ENCODE measurements at regions not wholly inside any gene's neighbourhood (a gene's known extent, or its start where the extent isn't known, plus 50 kb on each side); places are given as distances from the start of the nearest gene placed in this dataset.
"Not testable (repeated sequence)": the region's sequence is repeated elsewhere in the genome, so short reads cannot be mapped to it uniquely, and the experiment has no call there.

DNA sequence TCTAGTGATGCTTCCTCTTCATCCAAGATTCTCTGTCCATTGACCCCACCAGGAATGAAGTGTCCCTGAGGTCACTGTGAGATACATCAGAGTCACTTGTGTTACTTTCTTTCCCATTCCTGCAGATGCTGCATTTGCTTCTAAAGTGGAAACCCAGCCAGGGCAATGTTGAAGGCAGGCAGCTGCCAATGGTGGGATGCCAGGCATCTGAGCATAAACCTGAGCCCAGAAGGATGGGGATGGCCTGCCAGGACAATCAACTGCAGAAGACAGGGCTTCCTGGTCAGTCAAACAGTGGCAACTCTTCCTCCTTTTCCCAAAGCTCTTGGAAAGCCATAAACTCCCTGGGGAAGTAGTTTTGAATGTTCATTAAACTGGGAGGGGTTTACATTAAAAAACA is 178.0 kb upstream of the TMEM132C start:
- no peak overlapping the region for H3K4me3 ChIP-seq (ENCODE audit: low read length)
- H2AFZ ChIP-seq (ENCODE audit: low read depth, low read length): no peak overlapping the region
- H3K9me3 ChIP-seq (ENCODE audit: low read length): no peaks in the 10 kb centered on the region
- H3K4me1 ChIP-seq (ENCODE audit: insufficient read depth, low read length): no peaks in the 10 kb centered on the region
- H3K36me3 ChIP-seq (ENCODE audit: insufficient read depth, low read length): no peaks in the 10 kb centered on the region
- H3K27me3 ChIP-seq (ENCODE audit: insufficient read depth, low read length): peaks cover 5% of the 10 kb centered on the region

DNA sequence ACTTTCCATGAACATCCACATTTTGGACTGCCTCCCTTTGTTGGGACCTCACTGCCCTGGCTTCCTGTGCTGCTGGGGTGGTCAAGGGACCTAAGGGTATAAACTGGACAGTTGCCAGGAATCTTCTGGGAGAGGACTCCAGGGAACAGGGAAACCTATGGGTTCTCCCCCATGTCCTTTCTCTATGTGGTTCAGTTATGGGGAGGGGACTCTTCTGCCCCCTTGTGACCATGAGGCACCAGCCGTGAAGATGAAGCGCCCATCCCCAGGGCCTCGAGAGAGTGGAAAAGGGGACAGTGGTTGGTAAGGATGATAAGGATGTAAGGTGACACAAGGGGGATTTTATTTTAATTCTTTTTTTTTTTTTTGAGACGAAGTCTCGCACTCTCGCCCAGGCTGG is 177.0 kb upstream of the TMEM132C start:
- Histone ChIP-seq H3K4me1 (ENCODE audit: insufficient read depth, low read length) (no peaks in the 10 kb centered on the region), H3K4me3 (ENCODE audit: low read length) (no peak overlapping the region), H2AFZ (ENCODE audit: low read depth, low read length) (no peak overlapping the region), H3K9me3 (ENCODE audit: low read length) (no peaks in the 10 kb centered on the region), H3K36me3 (ENCODE audit: insufficient read depth, low read length) (no peaks in the 10 kb centered on the region), H3K27me3 (ENCODE audit: insufficient read depth, low read length) (peaks cover 5% of the 10 kb centered on the region)

DNA sequence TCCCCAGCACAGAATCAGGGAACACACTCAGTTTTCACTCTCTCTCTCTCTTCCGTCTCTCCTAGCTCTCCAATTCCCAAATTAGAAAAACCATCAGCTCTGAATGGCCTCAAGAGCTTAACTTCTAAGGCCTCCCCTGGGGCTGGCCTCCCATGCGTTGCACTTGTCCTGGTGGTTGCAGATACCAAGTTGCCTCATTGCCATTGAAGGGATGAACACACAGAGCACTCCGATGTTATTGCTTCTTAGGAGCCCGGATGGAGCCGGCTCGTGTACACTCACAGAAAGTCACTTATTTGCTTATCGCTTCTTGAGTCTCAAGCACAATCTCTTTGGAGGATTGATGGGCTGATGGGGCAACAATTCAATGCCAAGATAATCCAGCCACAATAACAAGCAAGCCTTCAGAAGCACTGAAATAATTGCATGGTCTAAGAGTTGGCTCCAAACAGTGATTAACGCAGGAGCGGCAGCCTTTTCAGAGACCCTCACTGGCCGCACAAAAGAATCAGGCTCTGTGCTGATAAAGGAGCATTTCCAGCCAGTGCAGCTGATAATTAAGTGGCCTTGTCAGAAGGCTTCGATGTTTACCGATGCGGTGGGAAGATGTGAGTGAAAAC is 175.8 kb upstream of the TMEM132C start:
- Histone ChIP-seq H3K4me3 (ENCODE audit: low read length) (no peak overlapping the region), H3K4me1 (ENCODE audit: insufficient read depth, low read length) (no peaks in the 10 kb centered on the region), H3K27me3 (ENCODE audit: insufficient read depth, low read length) (peaks cover 5% of the 10 kb centered on the region), H2AFZ (ENCODE audit: low read depth, low read length) (no peak overlapping the region), H3K36me3 (ENCODE audit: insufficient read depth, low read length) (no peaks in the 10 kb centered on the region), H3K9me3 (ENCODE audit: low read length) (no peaks in the 10 kb centered on the region)

DNA sequence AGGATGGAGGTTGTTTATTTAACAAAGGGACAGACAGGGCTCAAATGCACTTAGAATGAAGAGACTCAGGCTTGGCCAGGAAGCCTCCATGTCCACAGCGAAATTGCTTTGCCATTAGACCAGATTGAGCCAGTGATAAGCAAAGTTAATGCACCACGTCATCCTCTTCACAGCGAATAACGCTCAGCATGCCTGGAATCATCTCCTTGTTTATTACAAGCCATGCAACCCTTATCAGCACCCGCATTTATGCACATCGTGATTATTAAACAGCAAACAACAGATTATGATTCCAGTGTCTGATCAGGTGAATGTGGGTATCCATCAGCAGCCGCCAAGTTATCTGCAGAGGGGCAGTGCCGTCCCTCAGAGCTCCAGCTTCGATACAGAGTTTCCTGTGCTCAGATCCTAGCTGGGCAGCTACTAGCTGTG is 175.0 kb upstream of the TMEM132C start:
- Histone ChIP-seq H2AFZ (ENCODE audit: low read depth, low read length) (no peak overlapping the region), H3K36me3 (ENCODE audit: insufficient read depth, low read length) (no peaks in the 10 kb centered on the region), H3K9me3 (ENCODE audit: low read length) (no peaks in the 10 kb centered on the region), H3K4me1 (ENCODE audit: insufficient read depth, low read length) (no peaks in the 10 kb centered on the region), H3K27me3 (ENCODE audit: insufficient read depth, low read length) (peaks cover 5% of the 10 kb centered on the region), H3K4me3 (ENCODE audit: low read length) (no peak overlapping the region)

DNA sequence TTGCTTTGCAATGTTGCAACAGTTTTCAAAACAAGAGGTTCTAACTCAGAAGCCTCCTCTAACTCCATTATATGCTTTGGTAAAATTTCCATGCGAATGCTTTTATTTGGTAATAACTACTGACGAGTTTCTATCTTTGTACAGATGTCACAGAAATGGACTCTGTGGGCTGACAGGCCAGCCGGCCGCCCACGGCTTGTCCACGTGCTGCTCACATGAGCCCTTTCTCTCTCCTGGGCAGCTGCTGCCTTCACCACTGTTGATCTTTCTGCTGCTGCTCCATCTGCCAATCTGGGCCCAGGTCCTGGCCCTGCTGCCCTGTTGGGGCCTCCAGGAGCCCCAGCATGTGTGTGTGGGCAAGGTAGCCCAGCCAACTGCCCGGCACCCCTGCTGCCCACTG is 168.2 kb upstream of the TMEM132C start:
- Histone ChIP-seq H3K4me3 (ENCODE audit: low read length) (no peak overlapping the region), H3K36me3 (ENCODE audit: insufficient read depth, low read length) (no peaks in the 10 kb centered on the region), H2AFZ (ENCODE audit: low read depth, low read length) (no peak overlapping the region), H3K9me3 (ENCODE audit: low read length) (no peaks in the 10 kb centered on the region), H3K27me3 (ENCODE audit: insufficient read depth, low read length) (no peaks in the 10 kb centered on the region), H3K4me1 (ENCODE audit: insufficient read depth, low read length) (no peaks in the 10 kb centered on the region)

DNA sequence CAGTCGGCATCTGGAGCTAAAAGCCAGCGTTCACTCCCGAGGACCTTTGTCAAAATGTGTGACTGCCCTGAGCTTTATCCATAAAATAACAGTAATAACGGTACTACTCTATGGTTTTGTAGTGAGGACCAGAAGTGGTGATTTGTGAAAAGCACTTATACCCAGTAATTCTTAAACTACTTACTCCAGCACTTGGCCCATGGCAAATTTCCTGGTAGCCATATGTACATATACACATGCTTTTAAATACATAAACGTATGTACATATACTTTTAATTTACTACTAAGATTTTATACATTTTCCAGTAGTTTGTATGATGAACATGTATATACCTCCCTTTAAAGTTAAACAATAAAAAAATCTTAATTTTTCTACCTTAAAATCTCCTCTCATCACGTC is 163.8 kb upstream of the TMEM132C start:
- Histone ChIP-seq H3K4me1 (ENCODE audit: insufficient read depth, low read length) (no peaks in the 10 kb centered on the region), H3K36me3 (ENCODE audit: insufficient read depth, low read length) (no peaks in the 10 kb centered on the region), H3K4me3 (ENCODE audit: low read length) (no peak overlapping the region), H3K9me3 (ENCODE audit: low read length) (no peaks in the 10 kb centered on the region), H2AFZ (ENCODE audit: low read depth, low read length) (no peak overlapping the region), H3K27me3 (ENCODE audit: insufficient read depth, low read length) (no peaks in the 10 kb centered on the region)

DNA sequence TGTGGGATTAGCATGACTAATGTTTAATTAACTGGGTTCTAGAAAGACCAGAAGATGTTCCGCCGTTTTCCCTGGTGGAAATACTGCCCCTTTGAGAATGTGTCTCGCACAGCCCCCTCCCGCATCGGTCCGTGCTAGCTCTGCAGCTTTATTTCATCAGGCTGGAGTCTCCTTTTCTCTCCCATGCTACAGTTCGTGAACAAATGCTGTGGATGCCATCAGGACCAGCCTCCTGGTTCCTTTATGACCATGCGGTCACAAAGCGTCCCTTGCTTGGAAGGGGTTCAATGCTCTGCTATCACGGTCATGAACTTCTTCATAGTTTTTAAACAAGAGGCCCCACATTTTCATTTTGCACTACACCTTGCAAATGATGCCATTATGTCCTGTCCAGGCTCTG is 157.7 kb upstream of the TMEM132C start:
- Histone ChIP-seq H3K9me3 (ENCODE audit: low read length) (no peaks in the 10 kb centered on the region), H3K36me3 (ENCODE audit: insufficient read depth, low read length) (no peaks in the 10 kb centered on the region), H3K4me3 (ENCODE audit: low read length) (no peak overlapping the region), H3K4me1 (ENCODE audit: insufficient read depth, low read length) (no peaks in the 10 kb centered on the region), H3K27me3 (ENCODE audit: insufficient read depth, low read length) (no peaks in the 10 kb centered on the region), H2AFZ (ENCODE audit: low read depth, low read length) (no peak overlapping the region)

DNA sequence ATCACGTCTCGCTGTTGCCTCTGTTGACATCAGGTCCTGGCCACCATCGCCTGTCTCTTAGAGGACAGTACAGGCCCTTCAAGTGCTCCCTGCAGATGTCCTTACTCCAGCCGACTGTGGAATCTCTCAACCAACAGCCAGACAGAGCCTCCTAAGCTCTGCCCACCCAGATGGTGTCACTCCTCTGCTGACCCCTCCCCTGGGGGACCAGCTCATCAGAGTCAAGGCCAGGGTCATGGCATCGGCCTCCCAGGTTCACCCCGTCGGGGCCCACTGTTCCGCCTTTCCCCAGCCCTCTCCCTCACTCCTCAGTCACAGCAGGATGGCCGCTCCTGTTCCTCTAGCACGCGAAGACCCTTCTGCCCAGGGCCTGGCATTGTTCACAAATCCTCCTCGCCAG is 157.3 kb upstream of the TMEM132C start:
- Histone ChIP-seq H3K4me1 (ENCODE audit: insufficient read depth, low read length) (no peaks in the 10 kb centered on the region), H3K4me3 (ENCODE audit: low read length) (no peak overlapping the region), H3K36me3 (ENCODE audit: insufficient read depth, low read length) (no peaks in the 10 kb centered on the region), H2AFZ (ENCODE audit: low read depth, low read length) (no peak overlapping the region), H3K9me3 (ENCODE audit: low read length) (no peaks in the 10 kb centered on the region), H3K27me3 (ENCODE audit: insufficient read depth, low read length) (no peaks in the 10 kb centered on the region)

DNA sequence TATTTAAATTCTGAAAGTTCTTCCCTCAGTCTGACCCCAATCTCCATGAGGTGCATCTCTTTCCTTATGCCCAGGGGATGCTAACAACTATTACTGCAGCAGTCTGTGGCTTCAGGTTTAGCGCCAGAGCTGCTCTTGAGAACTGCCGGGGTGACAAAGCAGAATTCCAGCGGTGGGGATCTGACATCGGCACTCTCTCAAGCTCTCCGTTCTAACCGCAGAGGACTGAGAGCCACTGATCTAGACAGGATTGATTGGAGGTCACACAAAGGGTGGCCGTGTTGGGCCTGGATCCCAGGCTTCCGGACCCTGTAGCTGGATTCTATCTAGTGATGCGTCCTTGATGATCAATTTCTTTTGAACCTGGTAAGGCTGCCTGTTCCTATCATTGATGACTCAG is 155.6 kb upstream of the TMEM132C start:
- no peaks in the 10 kb centered on the region for H3K4me1 ChIP-seq (ENCODE audit: insufficient read depth, low read length)
- no peak overlapping the region for H2AFZ ChIP-seq (ENCODE audit: low read depth, low read length)
- H3K27me3 ChIP-seq (ENCODE audit: insufficient read depth, low read length): no peaks in the 10 kb centered on the region
- H3K36me3 ChIP-seq (ENCODE audit: insufficient read depth, low read length): no peaks in the 10 kb centered on the region
- H3K4me3 ChIP-seq (ENCODE audit: low read length): no peak overlapping the region
- no peaks in the 10 kb centered on the region for H3K9me3 ChIP-seq (ENCODE audit: low read length)

DNA sequence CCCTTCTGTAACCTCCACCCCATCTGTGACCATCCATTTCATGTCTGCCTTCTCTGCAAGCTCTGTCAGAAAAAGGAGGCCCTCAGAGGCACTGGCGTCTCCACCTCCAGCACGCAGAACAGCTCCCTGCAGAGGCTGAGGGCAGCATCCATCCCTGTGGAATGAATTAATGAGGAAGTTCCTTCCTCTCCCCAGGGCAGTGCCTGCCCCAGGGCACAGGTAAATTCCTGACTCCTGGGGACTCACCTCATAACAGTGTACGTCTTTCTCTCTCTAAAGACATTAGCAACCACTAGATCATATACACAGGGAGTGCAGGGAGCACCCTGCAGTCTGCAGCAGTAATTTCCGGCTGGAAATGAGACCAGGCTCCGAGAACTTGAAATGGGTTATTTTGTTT is 155.0 kb upstream of the TMEM132C start:
- Histone ChIP-seq H3K27me3 (ENCODE audit: insufficient read depth, low read length) (no peaks in the 10 kb centered on the region), H3K4me3 (ENCODE audit: low read length) (no peak overlapping the region), H3K36me3 (ENCODE audit: insufficient read depth, low read length) (no peaks in the 10 kb centered on the region), H3K9me3 (ENCODE audit: low read length) (no peaks in the 10 kb centered on the region), H2AFZ (ENCODE audit: low read depth, low read length) (no peak overlapping the region), H3K4me1 (ENCODE audit: insufficient read depth, low read length) (no peaks in the 10 kb centered on the region)

DNA sequence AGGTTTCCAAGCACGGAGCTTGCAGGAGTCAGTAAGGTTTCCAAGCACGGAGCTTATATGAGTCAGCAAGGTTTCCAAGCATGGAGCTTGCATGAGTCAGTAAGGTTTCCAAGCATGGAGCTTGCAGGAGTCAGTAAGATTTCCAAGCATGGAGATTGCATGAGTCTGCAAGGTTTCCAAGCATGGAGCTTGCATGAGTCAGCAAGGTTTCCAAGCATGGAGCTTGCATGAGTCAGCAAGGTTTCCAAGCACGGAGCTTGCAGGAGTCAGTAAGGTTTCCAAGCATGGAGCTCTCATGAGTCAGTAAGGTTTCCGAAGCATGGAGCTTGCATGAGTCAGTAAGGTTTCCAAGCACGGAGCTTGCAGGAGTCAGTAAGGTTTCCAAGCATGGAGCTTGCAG is 153.7 kb upstream of the TMEM132C start:
- H3K36me3 ChIP-seq (ENCODE audit: insufficient read depth, low read length); H3K4me1 ChIP-seq (ENCODE audit: insufficient read depth, low read length); H2AFZ ChIP-seq (ENCODE audit: low read depth, low read length); H3K27me3 ChIP-seq (ENCODE audit: insufficient read depth, low read length); H3K4me3 ChIP-seq (ENCODE audit: low read length); H3K9me3 ChIP-seq (ENCODE audit: low read length): not testable (repeated sequence)

DNA sequence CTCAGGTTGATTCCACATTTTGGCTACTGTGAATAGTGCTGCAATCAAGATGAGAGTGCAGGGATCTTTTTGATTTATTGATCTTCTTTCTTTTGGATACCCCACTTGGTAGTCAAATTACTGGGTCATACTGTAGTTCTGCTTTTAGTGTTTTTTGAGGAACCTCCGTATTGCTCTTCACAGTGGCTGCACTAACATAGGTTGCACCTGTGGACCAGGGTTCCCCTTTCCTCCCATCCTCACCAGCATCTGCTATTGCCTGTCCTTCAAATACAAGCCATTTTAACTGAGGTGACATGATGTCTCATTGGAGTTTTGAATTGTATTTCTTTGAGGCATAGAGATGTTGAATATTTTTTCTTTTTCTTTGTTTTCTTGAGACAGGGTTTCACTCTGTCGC is 152.5 kb upstream of the TMEM132C start:
- Histone ChIP-seq H3K4me3 (ENCODE audit: low read length) (no peak overlapping the region), H3K36me3 (ENCODE audit: insufficient read depth, low read length) (no peaks in the 10 kb centered on the region), H3K9me3 (ENCODE audit: low read length) (no peaks in the 10 kb centered on the region), H3K27me3 (ENCODE audit: insufficient read depth, low read length) (no peaks in the 10 kb centered on the region), H2AFZ (ENCODE audit: low read depth, low read length) (no peak overlapping the region), H3K4me1 (ENCODE audit: insufficient read depth, low read length) (no peaks in the 10 kb centered on the region)

DNA sequence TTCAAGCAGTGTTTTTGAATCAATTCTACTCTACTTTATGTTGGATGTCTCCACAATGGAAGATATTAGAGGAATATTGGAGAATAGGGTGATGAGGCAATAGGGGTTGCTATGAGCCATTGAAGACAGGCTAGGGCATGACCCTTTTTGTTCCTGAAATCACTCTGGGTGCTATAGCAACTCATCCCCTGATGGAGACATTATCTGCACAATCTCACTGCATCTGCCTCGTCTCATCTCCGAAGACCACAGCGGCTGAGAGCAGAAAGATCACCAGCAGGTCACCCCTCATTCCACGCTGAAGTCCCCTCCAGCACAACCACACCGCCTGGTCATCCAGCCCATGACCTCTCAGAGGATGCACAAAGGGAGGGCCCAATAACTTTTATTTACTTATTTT is 150.4 kb upstream of the TMEM132C start:
- Histone ChIP-seq H3K4me1 (ENCODE audit: insufficient read depth, low read length) (no peaks in the 10 kb centered on the region), H2AFZ (ENCODE audit: low read depth, low read length) (no peak overlapping the region), H3K36me3 (ENCODE audit: insufficient read depth, low read length) (no peaks in the 10 kb centered on the region), H3K4me3 (ENCODE audit: low read length) (no peak overlapping the region), H3K9me3 (ENCODE audit: low read length) (no peaks in the 10 kb centered on the region), H3K27me3 (ENCODE audit: insufficient read depth, low read length) (no peaks in the 10 kb centered on the region)

DNA sequence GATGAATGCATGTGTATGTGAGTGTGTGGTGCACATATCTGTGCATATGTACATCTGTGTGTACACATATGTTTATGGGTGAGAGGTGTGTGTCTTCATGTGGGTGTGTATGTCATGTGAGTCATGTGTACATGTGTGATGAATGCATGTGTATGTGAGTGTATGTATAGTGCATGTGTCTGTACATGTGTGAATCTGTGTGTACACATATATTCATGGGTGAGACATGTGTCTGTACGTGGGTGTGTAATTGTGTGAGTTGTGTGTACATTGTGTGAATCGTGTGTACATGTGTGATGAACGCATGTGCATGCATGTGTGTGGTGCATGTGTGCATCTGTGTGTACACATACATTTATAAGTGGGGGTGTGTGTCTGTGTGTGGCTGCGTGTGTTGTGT is 146.9 kb upstream of the TMEM132C start:
- H3K4me1 ChIP-seq (ENCODE audit: insufficient read depth, low read length): peaks cover 15% of the 10 kb centered on the region
- no peaks in the 10 kb centered on the region for H3K9me3 ChIP-seq (ENCODE audit: low read length)
- no peak overlapping the region for H2AFZ ChIP-seq (ENCODE audit: low read depth, low read length)
- H3K36me3 ChIP-seq (ENCODE audit: insufficient read depth, low read length): no peaks in the 10 kb centered on the region
- H3K4me3 ChIP-seq (ENCODE audit: low read length): no peak overlapping the region
- no peaks in the 10 kb centered on the region for H3K27me3 ChIP-seq (ENCODE audit: insufficient read depth, low read length)
